Left kidney (tissue), 1 donor: ENCODE measurements at regions not wholly inside any gene's neighbourhood (a gene's known extent, or its start where the extent isn't known, plus 50 kb on each side); places are given as distances from the start of the nearest gene placed in this dataset.
"Not testable (repeated sequence)": the region's sequence is repeated elsewhere in the genome, so short reads cannot be mapped to it uniquely, and the experiment has no call there.

Experiments
- DNase-seq: peaks from one replicate; pipeline ENCODE4 v3.0.0-alpha.2; 2013

DNA sequence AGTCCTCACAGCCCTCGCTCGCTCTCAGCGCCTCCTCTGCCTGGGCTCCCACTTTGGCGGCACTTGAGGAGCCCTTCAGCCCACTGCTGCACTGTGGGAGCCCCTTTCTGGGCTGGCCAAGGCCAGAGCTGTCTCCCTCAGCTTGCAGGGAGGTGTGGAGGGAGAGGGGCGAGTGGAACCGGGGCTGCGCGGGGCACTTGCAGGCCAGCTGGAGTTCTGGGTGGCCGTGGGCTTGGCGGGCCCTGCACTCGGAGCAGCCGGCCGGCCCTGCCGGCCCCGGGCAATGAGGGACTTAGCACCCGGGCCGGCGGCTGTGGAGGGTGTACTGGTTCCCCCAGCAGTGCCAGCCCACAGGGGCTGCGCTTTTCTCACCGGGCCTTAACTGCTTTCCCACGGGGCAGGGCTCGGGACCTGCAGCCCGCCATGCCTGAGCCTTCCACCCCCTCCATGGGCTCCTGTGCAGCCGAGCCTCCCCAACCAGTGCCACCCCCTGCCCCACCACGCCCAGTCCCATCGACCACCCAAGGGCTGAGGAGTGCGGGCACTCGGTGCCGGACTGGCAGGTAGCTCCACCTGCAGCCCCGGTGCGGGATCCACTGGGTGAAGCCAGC lies 584.1 kb upstream of the KLF12 start:
- not testable (repeated sequence) for DNase-seq

GRCh38 chr13:74715718-74716117 lies 581.5 kb upstream of the KLF12 start:
- DNase-seq: no peak

DNA sequence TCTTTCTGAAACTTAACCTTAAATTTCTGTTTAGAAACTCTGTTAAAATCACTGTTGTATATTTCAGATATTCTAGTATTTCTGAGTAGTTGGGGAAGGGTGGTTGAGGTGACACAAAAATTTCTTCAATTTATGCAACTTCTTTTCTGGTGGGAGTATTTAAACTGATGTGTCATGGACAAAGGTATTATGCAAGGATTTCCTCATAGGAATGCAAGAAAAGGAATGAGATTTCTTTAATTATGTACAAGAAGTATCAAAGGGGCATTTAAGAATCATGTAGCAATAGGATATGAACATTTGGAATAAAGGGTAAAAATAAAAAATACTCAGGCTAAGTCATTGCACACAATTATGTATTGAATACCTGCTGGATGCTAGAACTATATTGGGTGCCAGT lies 575.8 kb upstream of the KLF12 start:
- DNase-seq: no peak

GRCh38 chr13:74709226-74709625 lies 575.0 kb upstream of the KLF12 start:
- no peak for DNase-seq

DNA sequence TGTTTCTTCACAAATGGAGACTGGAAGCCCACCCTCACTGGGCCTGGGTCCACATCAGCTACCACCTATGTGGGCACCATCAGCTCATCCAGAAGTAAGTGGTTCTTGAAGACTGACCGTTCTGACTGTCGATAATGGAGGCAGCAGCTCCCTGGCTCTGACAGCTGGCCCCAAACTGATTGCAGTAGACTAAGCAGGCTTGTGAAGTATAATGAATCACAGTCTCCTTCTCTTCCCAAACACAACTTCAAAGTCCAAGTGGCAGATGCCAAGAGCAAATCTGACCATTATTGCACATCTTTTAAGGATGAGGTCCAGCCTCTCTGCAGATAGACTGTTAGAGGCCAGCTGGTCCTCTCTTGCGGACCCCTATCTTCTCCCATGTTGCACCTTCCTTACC lies 574.4 kb upstream of the KLF12 start:
- no peak for DNase-seq

DNA sequence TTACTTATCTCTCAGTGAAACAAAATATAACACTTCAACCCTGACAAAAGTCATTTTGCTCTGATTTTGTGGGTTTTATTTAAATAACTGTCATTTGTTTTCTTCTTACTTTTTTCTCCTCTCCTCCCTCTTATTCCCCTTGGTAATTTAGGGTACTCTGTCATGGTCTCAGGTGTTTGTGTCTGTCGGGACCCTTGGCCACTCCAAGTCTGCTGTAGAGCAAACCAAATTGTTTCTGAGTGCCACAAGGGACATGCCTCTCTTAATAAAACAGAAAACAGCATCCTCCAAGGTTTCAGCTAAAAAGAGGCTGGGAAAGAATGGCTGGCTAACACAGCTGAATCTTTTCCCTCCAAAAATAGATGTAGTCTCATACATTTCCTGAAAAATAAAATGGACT lies 573.1 kb upstream of the KLF12 start:
- DNase-seq: no peak

GRCh38 chr13:74706801-74707200 lies 572.6 kb upstream of the KLF12 start:
- DNase-seq: no peak

DNA sequence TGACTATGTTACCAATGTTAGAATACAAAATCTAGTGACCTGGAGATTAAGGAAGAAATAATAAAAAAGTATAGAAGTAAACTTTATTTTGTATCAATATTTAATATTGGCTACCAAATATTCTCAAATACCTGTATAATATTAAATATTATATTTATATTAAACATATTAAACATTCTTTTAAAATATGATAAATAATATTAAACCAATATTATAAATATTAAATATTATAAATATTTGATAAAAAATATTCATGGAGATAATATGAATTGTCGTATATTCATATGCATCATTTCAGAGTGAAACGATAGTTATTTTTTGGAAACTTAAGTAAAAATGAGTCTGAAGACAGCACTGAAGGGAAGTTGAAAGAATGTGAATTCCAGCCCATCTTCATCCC lies 571.2 kb upstream of the KLF12 start:
- DNase-seq: no peak

DNA sequence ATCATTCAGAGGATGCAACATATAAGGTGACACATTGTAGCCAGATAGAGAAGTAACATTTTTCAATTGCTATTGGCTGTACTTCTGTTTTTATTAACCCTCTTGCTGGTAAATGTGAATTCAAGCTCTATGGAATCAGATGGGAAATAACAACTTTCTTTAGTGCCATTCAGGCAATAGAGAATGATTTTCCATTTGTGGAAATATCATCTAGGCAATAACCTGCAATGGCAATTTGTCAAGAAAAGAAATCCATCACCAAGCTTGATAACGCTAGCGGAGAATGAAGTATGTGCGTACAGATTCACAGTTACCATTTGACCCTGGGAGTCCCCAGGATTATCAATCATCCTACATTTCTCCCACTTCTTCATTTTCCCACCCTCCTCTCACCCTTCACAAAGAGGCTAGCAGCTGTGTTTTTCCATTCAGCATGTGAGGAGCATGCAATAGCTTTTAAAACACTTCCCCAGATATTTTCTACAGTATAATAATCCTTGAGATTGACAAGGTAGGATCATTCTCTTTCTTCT lies 569.7 kb upstream of the KLF12 start:
- no peak for DNase-seq

GRCh38 chr13:74696148-74696922 lies 562.1 kb upstream of the KLF12 start:
- DNase-seq: no peak

- DNase-seq: no peak
Measured at GRCh38 chr13:74695021-74695800, 561.0 kb upstream of the KLF12 start.

GRCh38 chr13:74687442-74688182 lies 553.4 kb upstream of the KLF12 start:
- DNase-seq: no peak

DNA sequence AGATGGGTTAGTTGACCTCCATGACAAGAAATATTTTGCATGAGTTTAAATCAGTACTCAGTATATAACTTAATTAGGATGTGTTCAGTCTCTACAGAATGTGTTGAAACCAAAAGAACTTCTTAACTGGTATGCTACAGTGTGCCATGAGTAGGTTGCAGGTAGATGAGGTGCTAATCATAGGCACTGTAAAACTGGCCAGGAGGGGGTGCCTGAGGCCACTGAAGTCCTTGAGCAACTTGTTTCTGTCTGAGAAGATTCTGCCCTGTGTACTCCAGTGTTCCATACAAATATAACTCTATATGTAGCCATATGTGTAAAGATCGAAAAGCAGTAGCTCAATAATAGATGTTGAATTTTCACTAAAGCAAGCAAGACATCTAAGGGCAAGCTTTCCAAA lies 549.2 kb upstream of the KLF12 start:
- DNase-seq: no peak

GRCh38 chr13:74682746-74683145 lies 548.5 kb upstream of the KLF12 start:
- no peak for DNase-seq

- no peak for DNase-seq
Measured at GRCh38 chr13:74681891-74682290, 547.7 kb upstream of the KLF12 start.

GRCh38 chr13:74678308-74678965 lies 544.2 kb upstream of the KLF12 start:
- DNase-seq: no peak

DNA sequence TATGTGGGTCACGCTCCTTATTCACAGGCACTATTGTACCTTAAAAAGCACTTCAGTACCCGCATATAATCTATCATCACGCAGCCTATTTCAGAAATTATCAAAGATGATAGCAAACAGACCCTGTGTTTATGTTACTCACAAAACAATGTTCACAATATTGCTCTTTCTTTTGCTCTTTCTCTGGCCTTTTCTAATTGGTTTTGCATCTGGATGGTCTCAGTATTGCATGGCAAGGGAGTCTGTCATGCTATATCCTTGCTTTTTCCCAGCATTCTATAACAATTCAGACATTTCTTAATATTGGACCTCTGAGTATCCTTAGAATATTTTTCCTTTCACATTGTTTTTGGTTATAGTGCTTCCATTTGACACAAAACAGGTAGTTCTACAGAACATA lies 541.8 kb upstream of the KLF12 start:
- no peak for DNase-seq

- no peak for DNase-seq
Measured at GRCh38 chr13:74675182-74675581, 541.0 kb upstream of the KLF12 start.

DNA sequence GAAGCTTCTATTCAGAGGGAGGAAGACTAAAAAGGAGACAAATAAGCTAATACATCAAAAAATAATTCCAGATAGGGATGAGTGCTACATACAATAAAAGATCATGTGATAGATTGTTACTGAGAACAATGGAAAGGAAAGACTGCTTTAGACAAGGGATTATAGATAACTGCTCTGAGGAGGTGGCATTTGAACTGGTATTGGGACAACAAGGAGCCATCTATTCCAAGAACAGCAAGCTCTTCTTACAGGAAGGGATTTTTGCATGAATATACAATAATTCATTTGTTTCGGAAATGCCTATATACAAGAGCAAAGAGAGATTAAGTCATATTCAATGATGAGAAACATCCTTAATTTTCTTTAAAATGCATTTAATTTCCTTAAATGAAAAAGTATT lies 540.5 kb upstream of the KLF12 start:
- no peak for DNase-seq

GRCh38 chr13:74669149-74669548 lies 534.9 kb upstream of the KLF12 start:
- DNase-seq: no peak

DNA sequence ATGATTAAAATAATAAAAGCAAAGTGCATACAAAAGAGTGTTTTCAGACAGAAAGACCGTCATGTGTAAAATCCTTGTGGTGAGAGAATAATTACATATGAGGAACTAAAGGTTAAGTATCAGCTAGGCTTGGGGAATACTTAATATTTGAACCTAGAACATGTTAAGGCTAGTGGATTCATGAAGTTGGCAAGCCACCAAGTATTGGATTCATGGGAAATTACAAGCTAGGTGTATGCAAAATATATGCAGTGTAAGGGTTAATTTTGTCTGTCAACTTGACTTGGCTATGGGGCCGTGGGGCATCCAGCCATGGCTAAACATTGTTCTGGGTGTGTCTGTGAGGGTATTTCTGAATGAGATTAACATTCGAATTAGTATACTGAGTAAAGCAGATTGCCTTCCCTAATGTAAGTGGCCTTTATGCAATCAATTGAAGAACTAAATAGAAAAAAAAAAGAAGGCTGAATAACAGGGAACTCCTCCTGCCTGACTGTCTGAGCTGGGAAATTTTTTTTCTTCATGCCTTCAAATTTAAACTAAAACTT lies 533.5 kb upstream of the KLF12 start:
- no peak for DNase-seq
